ENCODE measurements at regions not wholly inside any gene's neighbourhood (a gene's known extent, or its start where the extent isn't known, plus 50 kb on each side); places are given as distances from the start of the nearest gene placed in this dataset.
A peak's percentile ranks its signal among the peaks of the same experiment; 100 is the strongest.

GRCh38 chr6:26300359-26300758, 64.6 kb upstream of the BTN3A2 start:
- H3K4me3 Mint-ChIP-seq, result peak overlapping the region; percentile 7; the same call in 1 of the 3 replicates
- H3K27me3 ChIP-seq (ENCODE audit: insufficient read depth), result no peaks in the 10 kb centered on the region
- H3K9me3 Mint-ChIP-seq, result peaks cover 7% of the 10 kb centered on the region; the same call in 2 of the 3 replicates
- H3K4me1 Mint-ChIP-seq, result peaks cover 2% of the 10 kb centered on the region; the same call in 2 of the 3 replicates
- ATAC-seq, result no peak
- H4K20me1 ChIP-seq (replicated peaks; ENCODE audit: insufficient read depth), result no peaks in the 10 kb centered on the region
- no peaks in the 10 kb centered on the region for H3K79me2 ChIP-seq (replicated peaks; ENCODE audit: insufficient read depth)
- H3K36me3 ChIP-seq (ENCODE audit: insufficient read depth), result no peaks in the 10 kb centered on the region
- H3K9me2 ChIP-seq (ENCODE audit: insufficient read depth), result no peaks in the 10 kb centered on the region
- no peak overlapping the region for H3K27ac ChIP-seq (ENCODE audit: low read depth)
- H3K27me3 Mint-ChIP-seq (ENCODE audit: insufficient read depth, low read depth, poor library complexity), result peaks cover 17% of the 10 kb centered on the region
- H3K36me3 Mint-ChIP-seq (ENCODE audit: low read depth), result no peaks in the 10 kb centered on the region; the same call in 2 of the 3 replicates
- no peaks in the 10 kb centered on the region for H3F3A ChIP-seq (replicated peaks; ENCODE audit: low read depth)
- no peak overlapping the region for H3K4me2 ChIP-seq
- H3K4me3 ChIP-seq, result no peak overlapping the region
- no peak overlapping the region for H2AFZ ChIP-seq
- DNase-seq (ENCODE audit: low spot score), result no peak
- TF ChIP-seq CREB1 (CRISPR knock-in tag; IDR thresholded peaks at IDR 0.05; ENCODE audit: low read depth) (no peak), POLR2AphosphoS5 (IDR thresholded peaks at IDR 0.05; ENCODE audit: low read depth) (no peak), ZNF331 (CRISPR knock-in tag; IDR thresholded peaks at IDR 0.05; ENCODE audit: low read depth) (no peak), ZNF114 (CRISPR knock-in tag; IDR thresholded peaks at IDR 0.05) (no peak), ETS1 (IDR thresholded peaks at IDR 0.05) (no peak), EZH2 (IDR thresholded peaks at IDR 0.05; ENCODE audit: low read depth, unreplicated experiment) (no peak), EZH2phosphoT487 (IDR thresholded peaks at IDR 0.05; ENCODE audit: unreplicated experiment) (no peak), NANOG (IDR thresholded peaks at IDR 0.05; ENCODE audit: borderline replicate concordance) (no peak), CTCF (conservative IDR thresholded peaks at IDR 0.05; ENCODE audit: low read depth in 2 of 2) (no peak), STAT1 (IDR thresholded peaks at IDR 0.05; ENCODE audit: unreplicated experiment) (no peak)
- TF ChIP-seq, protein P1, sequence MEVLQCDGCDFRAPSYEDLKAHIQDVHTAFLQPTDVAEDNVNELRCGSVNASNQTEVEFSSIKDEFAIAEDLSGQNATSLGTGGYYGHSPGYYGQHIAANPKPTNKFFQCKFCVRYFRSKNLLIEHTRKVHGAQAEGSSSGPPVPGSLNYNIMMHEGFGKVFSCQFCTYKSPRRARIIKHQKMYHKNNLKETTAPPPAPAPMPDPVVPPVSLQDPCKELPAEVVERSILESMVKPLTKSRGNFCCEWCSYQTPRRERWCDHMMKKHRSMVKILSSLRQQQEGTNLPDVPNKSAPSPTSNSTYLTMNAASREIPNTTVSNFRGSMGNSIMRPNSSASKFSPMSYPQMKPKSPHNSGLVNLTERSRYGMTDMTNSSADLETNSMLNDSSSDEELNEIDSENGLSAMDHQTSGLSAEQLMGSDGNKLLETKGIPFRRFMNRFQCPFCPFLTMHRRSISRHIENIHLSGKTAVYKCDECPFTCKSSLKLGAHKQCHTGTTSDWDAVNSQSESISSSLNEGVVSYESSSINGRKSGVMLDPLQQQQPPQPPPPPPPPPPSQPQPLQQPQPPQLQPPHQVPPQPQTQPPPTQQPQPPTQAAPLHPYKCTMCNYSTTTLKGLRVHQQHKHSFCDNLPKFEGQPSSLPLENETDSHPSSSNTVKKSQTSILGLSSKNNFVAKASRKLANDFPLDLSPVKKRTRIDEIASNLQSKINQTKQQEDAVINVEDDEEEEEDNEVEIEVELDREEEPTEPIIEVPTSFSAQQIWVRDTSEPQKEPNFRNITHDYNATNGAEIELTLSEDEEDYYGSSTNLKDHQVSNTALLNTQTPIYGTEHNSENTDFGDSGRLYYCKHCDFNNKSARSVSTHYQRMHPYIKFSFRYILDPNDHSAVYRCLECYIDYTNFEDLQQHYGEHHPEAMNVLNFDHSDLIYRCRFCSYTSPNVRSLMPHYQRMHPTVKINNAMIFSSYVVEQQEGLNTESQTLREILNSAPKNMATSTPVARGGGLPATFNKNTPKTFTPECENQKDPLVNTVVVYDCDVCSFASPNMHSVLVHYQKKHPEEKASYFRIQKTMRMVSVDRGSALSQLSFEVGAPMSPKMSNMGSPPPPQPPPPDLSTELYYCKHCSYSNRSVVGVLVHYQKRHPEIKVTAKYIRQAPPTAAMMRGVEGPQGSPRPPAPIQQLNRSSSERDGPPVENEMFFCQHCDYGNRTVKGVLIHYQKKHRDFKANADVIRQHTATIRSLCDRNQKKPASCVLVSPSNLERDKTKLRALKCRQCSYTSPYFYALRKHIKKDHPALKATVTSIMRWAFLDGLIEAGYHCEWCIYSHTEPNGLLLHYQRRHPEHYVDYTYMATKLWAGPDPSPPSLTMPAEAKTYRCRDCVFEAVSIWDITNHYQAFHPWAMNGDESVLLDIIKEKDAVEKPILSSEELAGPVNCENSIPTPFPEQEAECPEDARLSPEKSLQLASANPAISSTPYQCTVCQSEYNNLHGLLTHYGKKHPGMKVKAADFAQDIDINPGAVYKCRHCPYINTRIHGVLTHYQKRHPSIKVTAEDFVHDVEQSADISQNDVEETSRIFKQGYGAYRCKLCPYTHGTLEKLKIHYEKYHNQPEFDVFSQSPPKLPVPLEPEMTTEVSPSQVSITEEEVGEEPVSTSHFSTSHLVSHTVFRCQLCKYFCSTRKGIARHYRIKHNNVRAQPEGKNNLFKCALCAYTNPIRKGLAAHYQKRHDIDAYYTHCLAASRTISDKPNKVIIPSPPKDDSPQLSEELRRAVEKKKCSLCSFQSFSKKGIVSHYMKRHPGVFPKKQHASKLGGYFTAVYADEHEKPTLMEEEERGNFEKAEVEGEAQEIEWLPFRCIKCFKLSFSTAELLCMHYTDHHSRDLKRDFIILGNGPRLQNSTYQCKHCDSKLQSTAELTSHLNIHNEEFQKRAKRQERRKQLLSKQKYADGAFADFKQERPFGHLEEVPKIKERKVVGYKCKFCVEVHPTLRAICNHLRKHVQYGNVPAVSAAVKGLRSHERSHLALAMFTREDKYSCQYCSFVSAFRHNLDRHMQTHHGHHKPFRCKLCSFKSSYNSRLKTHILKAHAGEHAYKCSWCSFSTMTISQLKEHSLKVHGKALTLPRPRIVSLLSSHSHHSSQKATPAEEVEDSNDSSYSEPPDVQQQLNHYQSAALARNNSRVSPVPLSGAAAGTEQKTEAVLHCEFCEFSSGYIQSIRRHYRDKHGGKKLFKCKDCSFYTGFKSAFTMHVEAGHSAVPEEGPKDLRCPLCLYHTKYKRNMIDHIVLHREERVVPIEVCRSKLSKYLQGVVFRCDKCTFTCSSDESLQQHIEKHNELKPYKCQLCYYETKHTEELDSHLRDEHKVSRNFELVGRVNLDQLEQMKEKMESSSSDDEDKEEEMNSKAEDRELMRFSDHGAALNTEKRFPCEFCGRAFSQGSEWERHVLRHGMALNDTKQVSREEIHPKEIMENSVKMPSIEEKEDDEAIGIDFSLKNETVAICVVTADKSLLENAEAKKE (CRISPR knock-in tag; IDR thresholded peaks at IDR 0.05), result no peak
- peaks cover 3% of the 10 kb centered on the region; the same call in 1 of the 2 replicates for H3K4me1 ChIP-seq (ENCODE audit: insufficient read depth)
- H3K27ac Mint-ChIP-seq, result no peak overlapping the region
